ENCODE measurements at regions not wholly inside any gene's neighbourhood (a gene's known extent, or its start where the extent isn't known, plus 50 kb on each side); places are given as distances from the start of the nearest gene placed in this dataset.
A peak's percentile ranks its signal among the peaks of the same experiment; 100 is the strongest.

GRCh38 chr5:44943647-44944046 is 134.9 kb downstream of the MRPS30 start:
- Mint-ChIP-seq H3K4me1 (peaks cover 44% of the 10 kb centered on the region), H3K36me3 (peaks cover 7% of the 10 kb centered on the region), H3K27ac (peak overlapping the region; percentile 94), H3K4me3 (no peak overlapping the region), H3K27me3 (ENCODE audit: low read depth) (no peaks in the 10 kb centered on the region), H3K9me3 (peaks cover 7% of the 10 kb centered on the region; the same call in 1 of the 2 replicates)
- POLR2A ChIA-PET: no interaction called here
- DNase-seq (ENCODE audit: low spot score): no peak
- no peak for TF ChIP-seq PRDM15 (CRISPR knock-in tag; IDR thresholded peaks at IDR 0.05)
- no peak for ATAC-seq
- CTCF ChIA-PET: interaction anchor here (1.4 kb wide), 1 partner anchor 577 kb away, joined by 4 read pairs; no protein-coding TSS in a partner anchor

GRCh38 chr5:44945743-44946142 is 137.0 kb downstream of the MRPS30 start:
- Mint-ChIP-seq H3K27me3 (ENCODE audit: low read depth) (no peaks in the 10 kb centered on the region), H3K27ac (peak overlapping the region; percentile 45; the same call in 1 of the 2 replicates), H3K4me3 (no peak overlapping the region), H3K9me3 (peaks cover 4% of the 10 kb centered on the region; the same call in 1 of the 2 replicates), H3K36me3 (peaks cover under 1% of the 10 kb centered on the region; the same call in 1 of the 2 replicates), H3K4me1 (peaks cover 41% of the 10 kb centered on the region)
- no peak for ATAC-seq
- TF ChIP-seq ZSCAN18 (CRISPR knock-in tag; IDR thresholded peaks at IDR 0.05) (no peak), USF1 (CRISPR knock-in tag; IDR thresholded peaks at IDR 0.05) (no peak), ZNF512 (CRISPR knock-in tag; IDR thresholded peaks at IDR 0.05; ENCODE audit: borderline replicate concordance) (no peak), IRF1 (CRISPR knock-in tag; IDR thresholded peaks at IDR 0.05) (no peak), ZNF138 (CRISPR knock-in tag; conservative IDR thresholded peaks at IDR 0.05) (no peak), CDX4 (CRISPR knock-in tag; IDR thresholded peaks at IDR 0.05; ENCODE audit: borderline replicate concordance) (no peak)
- ChIA-PET CTCF (no interaction called here), POLR2A (no interaction called here)
- DNase-seq (ENCODE audit: low spot score): no peak

GRCh38 chr5:44949687-44950086 is 140.9 kb downstream of the MRPS30 start:
- ATAC-seq: no peak
- H3K27ac Mint-ChIP-seq: no peak overlapping the region
- no peak for TF ChIP-seq ZNF232 (CRISPR knock-in tag; IDR thresholded peaks at IDR 0.05)
- TF ChIP-seq FOXP1 (CRISPR knock-in tag; IDR thresholded peaks at IDR 0.05; ENCODE audit: borderline replicate concordance): no peak
- TF ChIP-seq RELA (CRISPR knock-in tag; IDR thresholded peaks at IDR 0.05; ENCODE audit: borderline replicate concordance): no peak
- no peak for TF ChIP-seq ZMAT4 (CRISPR knock-in tag; IDR thresholded peaks at IDR 0.05)
- no peak for TF ChIP-seq FOXJ3 (CRISPR knock-in tag; IDR thresholded peaks at IDR 0.05; ENCODE audit: borderline replicate concordance)
- TF ChIP-seq NR2C2 (CRISPR knock-in tag; IDR thresholded peaks at IDR 0.05): no peak
- TF ChIP-seq NFATC4 (CRISPR knock-in tag; IDR thresholded peaks at IDR 0.05): no peak
- TF ChIP-seq HMGXB4 (CRISPR knock-in tag; IDR thresholded peaks at IDR 0.05): no peak
- TF ChIP-seq ZNF281 (CRISPR knock-in tag; IDR thresholded peaks at IDR 0.05): no peak
- no peak for TF ChIP-seq SOX15 (CRISPR knock-in tag; IDR thresholded peaks at IDR 0.05)
- TF ChIP-seq SMAD4 (CRISPR knock-in tag; IDR thresholded peaks at IDR 0.05): no peak

More at GRCh38 chr5:44949687-44950086, 140.9 kb downstream of the MRPS30 start:
- Mint-ChIP-seq H3K27me3 (ENCODE audit: low read depth) (no peaks in the 10 kb centered on the region), H3K9me3 (peaks cover 4% of the 10 kb centered on the region; the same call in 1 of the 2 replicates), H3K4me3 (no peak overlapping the region), H3K36me3 (no peaks in the 10 kb centered on the region), H3K4me1 (peaks cover 22% of the 10 kb centered on the region)
- POLR2A ChIA-PET: no interaction called here
- CTCF ChIA-PET: interaction anchor here (0.8 kb wide), 1 partner anchor 15 kb away, joined by 3 read pairs; no protein-coding TSS in a partner anchor
- DNase-seq (ENCODE audit: low spot score): no peak

Measured in WTC11 (cell line).